ENCODE measurements at regions not wholly inside any gene's neighbourhood (a gene's known extent, or its start where the extent isn't known, plus 50 kb on each side); places are given as distances from the start of the nearest gene placed in this dataset.

DNA sequence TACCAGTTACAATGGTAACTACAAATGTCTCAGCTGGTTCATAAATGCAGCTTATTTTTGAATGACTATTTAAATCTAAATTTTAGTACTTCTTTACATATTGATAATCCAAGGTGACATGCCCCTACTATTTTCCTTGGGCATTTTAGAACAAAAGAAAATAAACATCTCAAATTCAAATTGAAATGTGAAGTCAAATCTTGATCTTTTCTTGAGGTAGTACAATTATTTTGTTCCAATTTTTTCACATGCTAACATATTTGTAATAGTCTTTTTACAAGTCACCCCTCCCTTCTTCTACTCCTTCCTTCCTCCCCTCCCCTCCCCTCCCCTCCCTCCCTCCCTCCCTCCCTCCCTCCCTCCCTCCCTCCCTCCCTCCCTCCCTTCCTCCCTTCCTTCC lies 370.1 kb upstream of the MMS22L start:
- Histone ChIP-seq H3K9me2 (replicated peaks; ENCODE audit: insufficient read depth, low read length) (no peaks in the 10 kb centered on the region), H3K27ac (ENCODE audit: low read depth, low read length) (no peak overlapping the region), H3K9ac (ENCODE audit: low read length) (no peak overlapping the region), H3K36me3 (ENCODE audit: low read length) (no peaks in the 10 kb centered on the region), H4K20me1 (ENCODE audit: low read depth, low read length) (no peaks in the 10 kb centered on the region), H3K4me2 (ENCODE audit: low read depth, low read length, poor library complexity, severe bottlenecking) (no peak overlapping the region), H3K4me3 (ENCODE audit: insufficient read depth, low read length, poor library complexity, severe bottlenecking) (no peak overlapping the region), H3K9me3 (ENCODE audit: insufficient read depth, low read length) (no peaks in the 10 kb centered on the region), H2AFZ (ENCODE audit: low read depth, low read length, severe bottlenecking) (no peak overlapping the region), H3K79me2 (ENCODE audit: insufficient read depth, low read length) (no peaks in the 10 kb centered on the region), H3F3A (ENCODE audit: insufficient read depth) (no peaks in the 10 kb centered on the region), H3K27me3 (ENCODE audit: low read length) (no peaks in the 10 kb centered on the region)
- TF ChIP-seq, protein P1, sequence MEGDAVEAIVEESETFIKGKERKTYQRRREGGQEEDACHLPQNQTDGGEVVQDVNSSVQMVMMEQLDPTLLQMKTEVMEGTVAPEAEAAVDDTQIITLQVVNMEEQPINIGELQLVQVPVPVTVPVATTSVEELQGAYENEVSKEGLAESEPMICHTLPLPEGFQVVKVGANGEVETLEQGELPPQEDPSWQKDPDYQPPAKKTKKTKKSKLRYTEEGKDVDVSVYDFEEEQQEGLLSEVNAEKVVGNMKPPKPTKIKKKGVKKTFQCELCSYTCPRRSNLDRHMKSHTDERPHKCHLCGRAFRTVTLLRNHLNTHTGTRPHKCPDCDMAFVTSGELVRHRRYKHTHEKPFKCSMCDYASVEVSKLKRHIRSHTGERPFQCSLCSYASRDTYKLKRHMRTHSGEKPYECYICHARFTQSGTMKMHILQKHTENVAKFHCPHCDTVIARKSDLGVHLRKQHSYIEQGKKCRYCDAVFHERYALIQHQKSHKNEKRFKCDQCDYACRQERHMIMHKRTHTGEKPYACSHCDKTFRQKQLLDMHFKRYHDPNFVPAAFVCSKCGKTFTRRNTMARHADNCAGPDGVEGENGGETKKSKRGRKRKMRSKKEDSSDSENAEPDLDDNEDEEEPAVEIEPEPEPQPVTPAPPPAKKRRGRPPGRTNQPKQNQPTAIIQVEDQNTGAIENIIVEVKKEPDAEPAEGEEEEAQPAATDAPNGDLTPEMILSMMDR (IDR thresholded peaks at IDR 0.05; ENCODE audit: insufficient read depth, low read length, poor library complexity, severe bottlenecking): no peak
- no peak for TF ChIP-seq EZH2phosphoT487 (conservative IDR thresholded peaks at IDR 0.05; ENCODE audit: low read length)

- H2AFZ ChIP-seq (ENCODE audit: low read depth, low read length, severe bottlenecking): no peak overlapping the region
- no peak overlapping the region for H3K9ac ChIP-seq (ENCODE audit: low read length)
These were observed 370.5 kb upstream of the MMS22L start for GRCh38 chr6:97653517-97653916.

DNA sequence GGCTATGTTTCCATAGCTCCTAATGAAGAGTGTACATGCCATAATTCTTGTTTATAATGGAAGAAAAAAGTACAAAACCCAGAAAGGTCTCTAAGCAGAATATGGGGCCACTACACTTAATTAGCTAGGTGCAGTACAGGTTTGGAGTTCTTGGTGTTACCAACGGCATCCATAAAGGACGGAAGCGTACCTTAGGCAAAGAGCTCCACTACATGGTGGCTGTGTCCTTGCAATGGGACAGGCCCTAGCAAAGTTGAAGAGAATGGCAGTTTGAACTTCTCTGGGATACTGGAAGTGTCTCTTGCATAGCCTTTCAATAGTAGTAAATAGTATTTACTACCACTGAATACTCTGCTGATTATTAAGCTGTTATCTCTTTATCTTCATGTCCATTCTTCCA lies 371.7 kb upstream of the MMS22L start:
- Histone ChIP-seq H3K9me2 (replicated peaks; ENCODE audit: insufficient read depth, low read length) (no peaks in the 10 kb centered on the region), H3K9me3 (ENCODE audit: insufficient read depth, low read length) (no peaks in the 10 kb centered on the region), H3F3A (ENCODE audit: insufficient read depth) (no peaks in the 10 kb centered on the region), H3K27ac (ENCODE audit: low read depth, low read length) (no peak overlapping the region), H3K9ac (ENCODE audit: low read length) (no peak overlapping the region), H4K20me1 (ENCODE audit: low read depth, low read length) (no peaks in the 10 kb centered on the region), H3K79me2 (ENCODE audit: insufficient read depth, low read length) (no peaks in the 10 kb centered on the region), H3K4me2 (ENCODE audit: low read depth, low read length, poor library complexity, severe bottlenecking) (no peak overlapping the region), H3K36me3 (ENCODE audit: low read length) (no peaks in the 10 kb centered on the region), H3K4me3 (ENCODE audit: insufficient read depth, low read length, poor library complexity, severe bottlenecking) (no peak overlapping the region), H3K27me3 (ENCODE audit: low read length) (no peaks in the 10 kb centered on the region), H2AFZ (ENCODE audit: low read depth, low read length, severe bottlenecking) (no peak overlapping the region)
- TF ChIP-seq, protein P1 (IDR thresholded peaks at IDR 0.05; ENCODE audit: insufficient read depth, low read length, poor library complexity, severe bottlenecking): no peak
- no peak for TF ChIP-seq EZH2phosphoT487 (conservative IDR thresholded peaks at IDR 0.05; ENCODE audit: low read length)

More at GRCh38 chr6:97653517-97653916, 370.5 kb upstream of the MMS22L start:
- no peak overlapping the region for H3K27ac ChIP-seq (ENCODE audit: low read depth, low read length)
- no peaks in the 10 kb centered on the region for H3K27me3 ChIP-seq (ENCODE audit: low read length)
- no peak overlapping the region for H3K4me2 ChIP-seq (ENCODE audit: low read depth, low read length, poor library complexity, severe bottlenecking)
- no peak overlapping the region for H3K4me3 ChIP-seq (ENCODE audit: insufficient read depth, low read length, poor library complexity, severe bottlenecking)
- no peaks in the 10 kb centered on the region for H3K79me2 ChIP-seq (ENCODE audit: insufficient read depth, low read length)
- H3F3A ChIP-seq (ENCODE audit: insufficient read depth): no peaks in the 10 kb centered on the region
- H4K20me1 ChIP-seq (ENCODE audit: low read depth, low read length): no peaks in the 10 kb centered on the region
- no peaks in the 10 kb centered on the region for H3K36me3 ChIP-seq (ENCODE audit: low read length)
- no peak for TF ChIP-seq EZH2phosphoT487 (conservative IDR thresholded peaks at IDR 0.05; ENCODE audit: low read length)
- H3K9me3 ChIP-seq (ENCODE audit: insufficient read depth, low read length): no peaks in the 10 kb centered on the region
- H3K9me2 ChIP-seq (replicated peaks; ENCODE audit: insufficient read depth, low read length): no peaks in the 10 kb centered on the region

- no peak overlapping the region for H3K9ac ChIP-seq (ENCODE audit: low read length)
- no peaks in the 10 kb centered on the region for H3K9me3 ChIP-seq (ENCODE audit: insufficient read depth, low read length)
- H3K4me2 ChIP-seq (ENCODE audit: low read depth, low read length, poor library complexity, severe bottlenecking): no peak overlapping the region
- H3K79me2 ChIP-seq (ENCODE audit: insufficient read depth, low read length): no peaks in the 10 kb centered on the region
- H3F3A ChIP-seq (ENCODE audit: insufficient read depth): no peaks in the 10 kb centered on the region
- no peak overlapping the region for H3K27ac ChIP-seq (ENCODE audit: low read depth, low read length)
- no peaks in the 10 kb centered on the region for H3K36me3 ChIP-seq (ENCODE audit: low read length)
- no peaks in the 10 kb centered on the region for H4K20me1 ChIP-seq (ENCODE audit: low read depth, low read length)
- H3K27me3 ChIP-seq (ENCODE audit: low read length): no peaks in the 10 kb centered on the region
- H2AFZ ChIP-seq (ENCODE audit: low read depth, low read length, severe bottlenecking): no peak overlapping the region
- H3K9me2 ChIP-seq (replicated peaks; ENCODE audit: insufficient read depth, low read length): no peaks in the 10 kb centered on the region
- H3K4me3 ChIP-seq (ENCODE audit: insufficient read depth, low read length, poor library complexity, severe bottlenecking): no peak overlapping the region
- no peak for TF ChIP-seq EZH2phosphoT487 (conservative IDR thresholded peaks at IDR 0.05; ENCODE audit: low read length)
- TF ChIP-seq, protein P1 (IDR thresholded peaks at IDR 0.05; ENCODE audit: insufficient read depth, low read length, poor library complexity, severe bottlenecking): no peak
These were observed 373.2 kb upstream of the MMS22L start for GRCh38 chr6:97656236-97656635.
